ENCODE measurements at regions not wholly inside any gene's neighbourhood (a gene's known extent, or its start where the extent isn't known, plus 50 kb on each side); places are given as distances from the start of the nearest gene placed in this dataset.

DNA sequence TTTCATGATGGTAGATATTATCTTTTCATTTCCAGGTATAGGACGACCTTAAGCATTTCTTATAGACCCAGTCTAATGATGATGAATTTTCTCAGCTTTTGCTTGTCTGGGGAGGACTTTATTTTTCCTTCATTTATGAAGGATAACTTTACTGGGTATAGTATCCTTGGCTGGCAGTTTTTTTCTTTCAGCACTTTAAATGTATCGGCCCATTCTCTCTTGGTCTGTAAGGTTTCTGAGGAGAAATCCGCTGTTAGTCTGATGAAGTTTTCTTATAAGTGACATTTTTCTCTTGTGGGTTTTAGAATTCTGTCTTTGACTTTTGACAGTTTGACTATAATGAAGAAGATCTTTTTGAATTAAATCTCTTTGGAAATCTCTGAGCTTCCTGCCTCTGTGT is 144.7 kb upstream of the SLC22A23 start:
- TF ChIP-seq POLR2A (IDR thresholded peaks at IDR 0.05) (no peak), CTCF (IDR thresholded peaks at IDR 0.05) (no peak)
